Activated T-helper 1 cell treated with anti-CD3 and anti-CD28 coated beads, Interleukin-2, amount 50 U/mL, for 16 hours (primary cell): ENCODE measurements at regions not wholly inside any gene's neighbourhood (a gene's known extent, or its start where the extent isn't known, plus 50 kb on each side); places are given as distances from the start of the nearest gene placed in this dataset.

Experiments
- DNase-seq, 2 donors: peaks; one replicate each; pipeline ENCODE4 v3.0.0-alpha.2; 2020; ENCODE audit warnings: low read depth in 1 of 2, low spot score in 1 of 2

GRCh38 chr13:76024151-76024550, 388.0 kb downstream of the LMO7 start:
- DNase-seq: no peak

- DNase-seq: no peak
Observed at GRCh38 chr13:76023652-76024051, 387.5 kb downstream of the LMO7 start.

GRCh38 chr13:76020421-76020955, 384.4 kb downstream of the LMO7 start:
- DNase-seq: no peak

- DNase-seq: no peak
Observed at GRCh38 chr13:76019421-76020044, 383.4 kb downstream of the LMO7 start.

GRCh38 chr13:76017861-76018556, 381.9 kb downstream of the LMO7 start:
- no peak for DNase-seq

GRCh38 chr13:76016799-76017400, 380.8 kb downstream of the LMO7 start:
- no peak for DNase-seq

- no peak for DNase-seq
Observed at GRCh38 chr13:76014406-76015318, 378.5 kb downstream of the LMO7 start.

- no peak for DNase-seq
Observed at GRCh38 chr13:76012091-76012721, 376.1 kb downstream of the LMO7 start.

- DNase-seq: no peak
Observed at GRCh38 chr13:76009267-76009890, 373.2 kb downstream of the LMO7 start.

GRCh38 chr13:76004416-76004815, 368.3 kb downstream of the LMO7 start:
- DNase-seq: no peak

- no peak for DNase-seq
Observed at GRCh38 chr13:76000131-76000530, 364.0 kb downstream of the LMO7 start.

- no peak for DNase-seq
Observed at GRCh38 chr13:75996582-75996981, 360.5 kb downstream of the LMO7 start.

- no peak for DNase-seq
Observed at GRCh38 chr13:75995966-75996365, 359.8 kb downstream of the LMO7 start.

GRCh38 chr13:75993823-75994222, 357.7 kb downstream of the LMO7 start:
- DNase-seq: no peak

- no peak for DNase-seq
Observed at GRCh38 chr13:75993241-75993640, 357.1 kb downstream of the LMO7 start.

GRCh38 chr13:75986818-75987217, 350.7 kb downstream of the LMO7 start:
- DNase-seq: no peak

GRCh38 chr13:75985132-75985531, 349.0 kb downstream of the LMO7 start:
- DNase-seq: no peak

GRCh38 chr13:75978818-75979217, 342.7 kb downstream of the LMO7 start:
- DNase-seq: no peak

GRCh38 chr13:75968103-75968838, 332.1 kb downstream of the LMO7 start:
- DNase-seq: no peak

GRCh38 chr13:75963302-75963701, 327.2 kb downstream of the LMO7 start:
- DNase-seq: no peak
